Right atrium auricular region (tissue), 2 donors: ENCODE measurements at regions not wholly inside any gene's neighbourhood (a gene's known extent, or its start where the extent isn't known, plus 50 kb on each side); places are given as distances from the start of the nearest gene placed in this dataset.

Experiments
- DNase-seq: peaks from one replicate; pipeline ENCODE4 v3.0.0-alpha.2; 2019; ENCODE audit warnings: low spot score
- H3K27ac ChIP-seq, 2 donors: fragments of 200-600 bp; sonication (generic); 1 replicate in 1 of 2; 2 replicates in 1 of 2; pipeline ENCODE4 v1.5.1; 2016 to 2019
- H3K27me3 ChIP-seq, 2 donors: fragments of 200-600 bp; sonication (generic); one replicate each; pipeline versions ENCODE4 v1.5.1 to v1.6.0; 2017 to 2019
- H3K36me3 ChIP-seq: fragments of 200-600 bp; sonication (generic); one replicate; pipeline ENCODE4 v1.5.1; 2016
- H3K4me1 ChIP-seq, 2 donors: fragments of 200-600 bp; sonication (generic); one replicate each; pipeline versions ENCODE4 v1.5.1 to v1.6.0; 2017 to 2019
- H3K4me3 ChIP-seq, 2 donors: fragments of 200-600 bp; sonication (generic); 1 replicate in 1 of 2; 2 replicates in 1 of 2; pipeline ENCODE4 v1.5.1; 2017 to 2019; ENCODE audit warnings: mild to moderate bottlenecking in 1 of 2, moderate library complexity in 1 of 2
- H3K9me3 ChIP-seq, 2 donors: fragments of 200-600 bp; sonication (generic); one replicate each; pipeline ENCODE4 v1.5.1; 2019
- CTCF ChIP-seq, 2 donors: fragments of 200-600 bp; sonication (generic); IDR thresholded peaks; one replicate each; pipeline ENCODE4 v1.5.1; 2019; ENCODE audit warnings: antibody characterized with exemption in 2 of 2

GRCh38 chr1:36675931-36676562 is 193.3 kb upstream of the CSF3R start:
- H3K9me3 ChIP-seq = peaks cover 0 to 5% of the 10 kb centered on the region in 2 donors
- no peaks in the 10 kb centered on the region for H3K4me1 ChIP-seq
- TF ChIP-seq CTCF (IDR thresholded peaks at IDR 0.05) = no peak
- no peaks in the 10 kb centered on the region for H3K27me3 ChIP-seq
- no peak overlapping the region for H3K27ac ChIP-seq
- no peak overlapping the region for H3K4me3 ChIP-seq
- no peaks in the 10 kb centered on the region for H3K36me3 ChIP-seq
- DNase-seq = no peak

GRCh38 chr1:36675106-36675505 is 192.4 kb upstream of the CSF3R start:
- Histone ChIP-seq H3K27me3 (no peaks in the 10 kb centered on the region), H3K9me3 (peaks cover 0 to 5% of the 10 kb centered on the region in 2 donors), H3K36me3 (no peaks in the 10 kb centered on the region), H3K4me3 (no peak overlapping the region), H3K27ac (no peak overlapping the region), H3K4me1 (no peaks in the 10 kb centered on the region)
- no peak for TF ChIP-seq CTCF (IDR thresholded peaks at IDR 0.05)
- DNase-seq = no peak

DNA sequence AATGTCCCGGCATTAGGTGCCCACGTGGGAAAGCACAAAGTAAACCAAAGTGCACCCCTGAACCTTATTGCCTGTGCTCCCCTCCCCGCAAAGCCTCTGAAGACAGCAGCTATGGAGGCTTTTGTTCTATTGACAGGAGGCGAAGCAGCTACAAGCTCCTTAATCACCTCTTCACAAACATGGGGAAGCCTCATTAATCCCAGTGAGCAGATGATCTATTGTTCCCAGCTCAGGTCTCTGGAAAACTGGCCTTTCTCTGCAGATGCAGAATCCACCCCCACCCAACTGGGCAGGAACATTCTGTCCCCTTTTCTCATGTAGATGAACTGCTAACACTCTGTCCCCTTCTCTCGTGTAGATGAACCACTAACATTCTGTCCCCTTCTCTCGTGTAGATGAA is 190.5 kb upstream of the CSF3R start:
- Histone ChIP-seq H3K4me3 (no peak overlapping the region), H3K27me3 (no peaks in the 10 kb centered on the region), H3K9me3 (peaks cover 0 to 5% of the 10 kb centered on the region in 2 donors), H3K4me1 (no peaks in the 10 kb centered on the region), H3K27ac (no peak overlapping the region), H3K36me3 (no peaks in the 10 kb centered on the region)
- DNase-seq = no peak
- TF ChIP-seq CTCF (IDR thresholded peaks at IDR 0.05) = no peak

- H3K9me3 ChIP-seq = no peaks in the 10 kb centered on the region
- H3K4me3 ChIP-seq = no peak overlapping the region
- no peaks in the 10 kb centered on the region for H3K27me3 ChIP-seq
- H3K36me3 ChIP-seq = no peaks in the 10 kb centered on the region
- H3K4me1 ChIP-seq = no peaks in the 10 kb centered on the region
- no peak overlapping the region for H3K27ac ChIP-seq
- TF ChIP-seq CTCF (IDR thresholded peaks at IDR 0.05) = no peak
- DNase-seq = no peak
These were observed 186.5 kb upstream of the CSF3R start for GRCh38 chr1:36669262-36669661.

GRCh38 chr1:36667836-36668235 is 185.1 kb upstream of the CSF3R start:
- H3K36me3 ChIP-seq = no peaks in the 10 kb centered on the region
- no peaks in the 10 kb centered on the region for H3K27me3 ChIP-seq
- no peak overlapping the region for H3K4me3 ChIP-seq
- no peak overlapping the region for H3K27ac ChIP-seq
- no peaks in the 10 kb centered on the region for H3K4me1 ChIP-seq
- TF ChIP-seq CTCF (IDR thresholded peaks at IDR 0.05) = no peak
- no peaks in the 10 kb centered on the region for H3K9me3 ChIP-seq
- no peak for DNase-seq

DNA sequence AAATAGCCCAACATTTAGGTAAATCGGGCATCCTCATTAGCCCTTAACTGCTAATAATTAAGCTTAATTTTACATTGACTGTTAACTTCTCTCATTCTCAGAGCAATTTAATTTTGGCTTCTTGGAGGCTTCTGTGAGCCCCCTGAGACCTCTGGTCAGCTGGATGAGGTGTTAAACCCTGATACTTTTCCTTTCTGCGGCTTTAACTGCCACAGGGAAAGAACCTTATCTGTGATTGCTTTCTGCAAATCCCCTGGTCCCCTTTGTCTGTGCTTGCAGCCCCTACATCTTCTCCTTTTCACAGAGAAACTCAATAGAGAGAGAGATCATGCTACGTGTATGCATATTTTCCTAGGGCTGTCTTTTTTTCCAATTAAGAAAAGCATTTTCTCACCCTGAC is 184.5 kb upstream of the CSF3R start:
- DNase-seq = no peak
- H3K27me3 ChIP-seq = no peaks in the 10 kb centered on the region

More for the DNA sequence above, 184.5 kb upstream of the CSF3R start:
- Histone ChIP-seq H3K36me3 (no peaks in the 10 kb centered on the region), H3K27ac (no peak overlapping the region), H3K9me3 (no peaks in the 10 kb centered on the region), H3K4me1 (no peaks in the 10 kb centered on the region), H3K4me3 (no peak overlapping the region)
- no peak for TF ChIP-seq CTCF (IDR thresholded peaks at IDR 0.05)
